ENCODE measurements at regions not wholly inside any gene's neighbourhood (a gene's known extent, or its start where the extent isn't known, plus 50 kb on each side); places are given as distances from the start of the nearest gene placed in this dataset.

DNA sequence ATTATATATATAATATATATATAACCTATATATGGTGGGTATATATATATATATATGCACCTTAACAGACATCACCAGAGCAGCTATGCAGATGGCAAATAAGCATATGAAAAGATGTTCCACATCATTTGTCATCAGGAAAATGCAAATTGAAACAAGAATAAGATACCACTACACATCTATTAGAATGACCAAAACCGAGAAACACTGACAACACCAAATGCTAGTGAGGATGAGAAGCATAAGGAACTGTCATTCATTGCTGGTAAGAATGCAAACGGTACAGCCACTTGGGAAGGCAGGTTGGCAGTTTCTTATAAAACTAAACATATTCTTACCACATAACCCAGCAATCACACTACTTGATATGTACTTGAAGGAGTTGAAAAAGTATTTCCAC lies 219.8 kb upstream of the PRMT6 start:
- DNase-seq, result no peak

DNA sequence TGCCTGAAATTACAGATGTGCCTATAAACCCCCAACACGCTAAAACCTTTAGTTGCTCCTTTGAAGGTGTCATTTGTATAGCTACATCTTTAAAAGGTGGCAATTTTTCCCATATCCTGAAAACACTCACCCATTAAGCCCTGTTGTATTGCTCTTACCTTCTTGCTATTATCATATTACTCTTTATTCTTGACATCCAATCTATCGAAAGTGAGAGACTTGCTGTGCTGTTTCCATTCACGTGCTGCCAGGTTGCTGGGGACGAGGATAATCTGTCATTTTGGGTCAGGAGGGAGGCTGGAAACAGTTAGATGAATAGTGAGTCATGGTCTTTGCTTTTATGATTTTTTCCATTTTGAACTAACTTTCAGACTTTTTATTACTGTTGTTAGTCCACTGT lies 213.0 kb upstream of the PRMT6 start:
- no peak for DNase-seq

DNA sequence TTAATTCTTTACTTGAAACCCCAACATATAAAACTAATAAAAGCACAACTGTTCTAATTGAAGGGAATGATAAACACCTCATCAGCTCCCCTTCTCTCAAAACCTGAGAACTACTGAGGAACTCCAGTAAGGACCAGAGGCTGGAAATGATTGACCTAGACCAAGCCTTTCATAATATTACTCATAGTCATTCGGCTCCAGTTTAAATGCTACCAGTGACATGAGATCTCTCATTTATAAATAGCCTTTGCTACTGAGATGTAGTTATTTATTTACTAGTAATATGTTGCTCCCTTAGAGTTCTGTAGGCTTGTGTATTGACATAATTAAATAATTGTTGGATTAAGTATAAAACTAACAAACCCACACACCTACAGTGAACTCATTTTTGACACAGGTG lies 209.8 kb upstream of the PRMT6 start:
- no peak for DNase-seq

DNA sequence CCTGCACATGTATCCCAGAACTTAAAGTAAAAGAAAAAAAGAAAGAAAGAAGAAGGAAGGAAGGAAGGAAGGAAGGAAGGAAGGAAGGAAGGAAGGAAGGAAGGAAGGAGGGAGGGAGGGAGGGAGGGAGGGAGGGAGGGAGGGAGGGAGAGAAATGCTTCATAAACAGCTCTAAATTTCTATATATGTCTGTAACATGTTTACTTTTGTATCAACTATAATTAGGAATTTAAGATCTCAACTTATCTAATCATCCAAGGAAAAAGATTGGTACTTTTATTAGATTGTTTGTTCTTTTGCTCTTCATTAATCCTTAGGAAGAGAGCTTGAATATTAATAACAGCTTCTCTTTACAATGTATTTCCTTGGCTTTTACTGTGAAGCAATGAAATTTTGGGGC lies 195.4 kb upstream of the PRMT6 start:
- DNase-seq, result no peak

DNA sequence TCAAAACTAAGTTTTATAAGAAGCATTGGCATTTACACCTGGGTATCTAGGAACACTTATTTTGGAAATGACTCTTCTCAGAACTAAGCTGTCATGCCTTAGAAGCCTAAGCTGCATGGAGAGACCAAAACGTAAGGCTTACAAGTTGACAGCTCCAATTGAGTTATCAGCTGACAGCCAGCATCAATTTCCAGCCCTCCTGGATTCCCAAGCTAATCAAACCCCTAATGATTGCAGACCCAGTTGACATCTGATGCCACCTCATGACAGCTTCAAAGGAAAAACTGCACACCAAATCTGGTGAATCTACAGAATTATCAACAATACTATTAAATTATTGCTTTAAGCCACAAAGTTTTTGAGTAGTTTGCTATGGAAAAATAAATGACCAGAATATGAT lies 187.6 kb upstream of the PRMT6 start:
- no peak for DNase-seq

DNA sequence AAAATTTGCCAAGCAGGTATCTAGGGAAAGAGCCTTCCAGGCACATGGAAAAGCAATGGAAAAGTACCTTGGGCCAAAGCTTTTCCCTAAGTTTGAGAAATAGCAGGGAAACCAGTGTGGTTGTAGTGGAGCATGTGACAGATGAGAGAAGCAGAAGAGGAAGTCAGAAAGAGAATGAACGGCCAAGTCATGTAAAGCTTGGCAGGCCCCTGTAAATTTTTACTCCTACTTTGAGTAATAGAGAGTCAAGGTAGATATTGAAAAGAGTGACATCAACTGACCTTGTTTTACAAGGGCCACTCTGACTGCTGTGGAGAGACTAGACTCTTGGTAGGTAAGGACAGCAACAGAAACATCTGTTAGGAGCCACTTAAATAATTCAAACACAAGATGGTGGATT lies 180.9 kb upstream of the PRMT6 start:
- no peak for DNase-seq

DNA sequence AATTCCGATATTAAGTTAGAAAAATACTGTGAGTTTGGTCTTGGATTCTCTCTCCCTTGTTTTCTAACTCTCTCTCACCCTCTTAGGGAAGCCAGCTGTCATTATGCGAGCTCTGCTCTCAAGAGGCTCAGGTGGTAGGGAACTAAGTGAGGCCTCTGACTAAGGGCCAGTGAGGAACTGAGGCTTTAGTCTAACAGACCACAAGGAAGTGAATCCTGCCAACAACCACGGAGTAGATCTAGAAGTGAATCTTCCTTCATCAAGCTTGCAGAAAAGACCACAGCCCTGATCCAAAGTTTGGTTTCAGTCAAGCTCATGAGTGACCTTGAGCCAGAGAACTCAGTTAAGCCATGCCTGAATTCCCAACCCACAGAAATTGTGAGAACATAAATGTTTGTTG lies 180.1 kb upstream of the PRMT6 start:
- no peak for DNase-seq

DNA sequence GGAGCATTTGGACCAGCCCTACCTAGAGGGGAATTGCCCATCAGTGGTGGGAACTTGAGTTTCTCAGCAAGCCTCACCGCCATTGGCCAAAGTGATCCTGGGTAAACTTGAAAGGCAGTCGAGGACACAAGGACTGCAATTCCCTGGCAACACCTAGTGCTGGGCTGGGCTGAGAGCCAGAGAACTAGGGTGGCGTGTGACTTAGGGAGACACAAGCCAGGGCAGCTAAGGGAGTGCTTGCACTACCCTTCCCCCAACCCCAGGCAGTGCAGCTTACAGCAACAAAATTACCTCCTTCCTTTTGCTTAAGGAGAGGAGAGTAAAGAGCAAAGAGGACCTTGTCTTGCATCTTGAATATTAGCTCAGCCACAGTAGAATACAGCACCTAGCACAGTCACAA lies 176.9 kb upstream of the PRMT6 start:
- no peak for DNase-seq

DNA sequence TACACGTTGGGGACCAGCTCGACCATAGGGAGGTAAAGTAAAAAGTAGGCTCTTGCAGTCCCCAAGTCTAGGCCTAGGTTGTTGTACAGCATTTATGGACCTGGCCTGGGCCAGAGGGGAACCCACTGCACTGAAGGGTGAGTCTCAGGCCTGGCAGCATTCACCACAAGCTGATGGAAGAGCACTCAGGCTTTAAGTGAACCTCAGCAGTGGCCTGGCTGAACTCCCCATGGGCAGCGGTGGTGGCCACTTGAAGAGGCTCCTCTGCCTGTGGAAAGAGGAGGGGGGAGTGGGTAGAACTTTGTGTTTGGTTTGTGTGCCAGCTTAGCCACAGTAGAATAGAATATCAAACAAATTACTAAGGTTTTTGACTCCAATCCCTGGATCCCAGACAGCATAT lies 176.2 kb upstream of the PRMT6 start:
- no peak for DNase-seq

DNA sequence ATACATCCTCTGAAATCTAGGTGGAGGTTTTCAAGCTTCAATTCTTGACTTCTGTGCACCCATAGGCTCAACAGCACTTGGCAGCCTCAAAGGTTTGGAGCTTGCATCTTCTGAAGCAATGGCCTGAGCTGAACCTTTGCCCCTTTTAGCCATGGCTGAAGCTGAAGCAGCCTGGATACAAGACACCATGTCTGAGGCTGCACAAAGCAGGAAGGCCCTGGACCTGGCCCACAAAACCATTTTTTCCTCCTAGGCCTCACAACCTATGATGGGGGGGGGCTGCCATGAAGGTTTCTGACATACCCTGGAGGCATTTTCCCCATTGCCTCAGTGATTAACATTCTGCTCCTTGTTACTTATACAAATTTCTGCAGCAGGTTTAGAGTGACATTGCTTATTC lies 173.3 kb upstream of the PRMT6 start:
- no peak for DNase-seq

DNA sequence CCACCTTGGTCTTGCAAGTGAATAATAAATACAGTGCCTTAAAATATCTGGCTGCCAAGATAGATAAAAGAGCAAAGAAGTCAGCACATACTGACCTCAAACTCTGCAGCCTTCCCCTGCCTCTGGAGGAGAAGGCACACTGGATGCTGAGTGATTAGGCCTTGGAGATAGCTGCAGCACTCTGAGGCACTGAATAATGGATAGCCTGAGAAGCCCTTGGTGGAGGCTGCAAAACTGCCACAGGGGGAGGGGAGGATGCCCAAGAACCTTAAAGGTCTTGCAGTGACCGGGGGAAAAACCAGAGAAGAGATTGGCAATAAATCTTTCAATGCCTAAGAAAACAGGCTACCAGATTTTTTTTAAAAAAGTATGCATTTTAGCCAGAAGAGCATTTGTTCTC lies 167.4 kb upstream of the PRMT6 start:
- no peak for DNase-seq

DNA sequence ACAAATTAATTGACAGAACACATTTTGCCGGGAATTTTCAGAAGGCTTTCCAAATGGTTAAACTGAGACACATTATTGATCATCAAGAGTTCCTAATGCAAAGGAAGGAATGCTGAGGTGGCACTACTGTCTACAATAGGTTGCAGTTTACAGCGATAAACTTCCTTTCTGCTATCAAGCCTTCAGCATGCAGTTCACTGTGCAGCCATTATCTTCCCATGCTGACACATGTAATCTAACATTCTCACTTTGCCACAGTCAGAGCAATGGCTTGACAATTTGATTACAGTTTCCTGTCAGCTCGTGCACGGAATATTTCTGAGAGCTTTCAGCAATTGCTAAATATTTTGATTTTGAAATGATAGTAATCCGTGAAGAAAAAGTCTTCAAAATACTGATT lies 166.9 kb upstream of the PRMT6 start:
- no peak for DNase-seq

DNA sequence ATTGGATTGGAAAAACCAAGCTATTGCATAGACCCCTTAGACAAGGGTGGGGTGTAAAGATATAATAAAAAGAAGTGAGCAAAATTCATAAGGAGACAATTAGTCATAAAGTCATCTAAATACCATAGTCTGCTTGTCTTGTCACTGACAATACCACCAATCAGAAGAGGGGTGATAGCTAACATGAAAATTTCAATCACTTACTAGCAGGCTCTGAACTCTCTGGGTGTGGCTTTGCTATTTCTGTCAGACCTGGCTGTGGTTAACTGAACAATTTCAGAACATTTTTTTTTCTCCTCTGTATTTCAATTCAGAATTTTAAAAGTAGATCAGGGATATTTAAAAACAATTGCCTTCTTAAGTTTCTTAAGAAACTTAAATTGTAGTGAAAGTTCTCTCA lies 158.5 kb upstream of the PRMT6 start:
- DNase-seq, result no peak

DNA sequence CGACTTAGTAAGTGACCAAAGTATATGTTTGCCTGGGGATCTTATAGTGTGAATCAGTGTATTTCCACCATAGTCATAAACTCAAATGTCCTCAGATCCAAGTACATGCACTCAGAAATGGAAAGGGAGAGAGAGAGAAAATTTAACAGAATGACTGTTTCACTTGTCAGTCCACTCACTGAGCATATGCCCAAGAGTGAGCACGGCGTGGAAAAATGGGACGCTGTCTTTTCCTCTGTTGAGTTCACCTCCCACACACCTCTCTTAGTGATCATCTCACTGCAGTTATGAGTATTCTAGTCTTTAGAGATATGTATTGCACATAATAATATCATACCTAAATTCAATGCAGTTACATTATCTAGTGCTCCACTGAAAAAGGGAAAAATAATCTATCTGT lies 156.8 kb upstream of the PRMT6 start:
- DNase-seq, result no peak

DNA sequence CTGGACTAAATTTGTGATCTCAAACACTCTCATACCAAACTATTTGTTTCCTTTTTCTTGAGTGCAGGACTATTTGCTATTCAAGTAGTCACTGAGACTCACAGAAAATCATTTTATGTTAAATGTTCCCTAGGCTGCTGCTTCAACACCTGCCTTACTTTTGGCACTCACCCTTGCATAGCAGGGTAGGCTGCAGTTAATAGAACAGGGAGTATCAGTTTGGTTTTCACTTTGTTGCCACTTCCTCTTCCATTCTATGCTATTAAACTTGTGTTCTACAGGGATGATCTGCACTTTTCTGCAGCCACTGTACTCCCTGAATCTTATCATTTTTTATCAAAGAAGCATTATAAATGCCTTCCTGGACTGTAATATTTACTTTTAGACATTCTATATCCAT lies 148.7 kb upstream of the PRMT6 start:
- no peak for DNase-seq

DNA sequence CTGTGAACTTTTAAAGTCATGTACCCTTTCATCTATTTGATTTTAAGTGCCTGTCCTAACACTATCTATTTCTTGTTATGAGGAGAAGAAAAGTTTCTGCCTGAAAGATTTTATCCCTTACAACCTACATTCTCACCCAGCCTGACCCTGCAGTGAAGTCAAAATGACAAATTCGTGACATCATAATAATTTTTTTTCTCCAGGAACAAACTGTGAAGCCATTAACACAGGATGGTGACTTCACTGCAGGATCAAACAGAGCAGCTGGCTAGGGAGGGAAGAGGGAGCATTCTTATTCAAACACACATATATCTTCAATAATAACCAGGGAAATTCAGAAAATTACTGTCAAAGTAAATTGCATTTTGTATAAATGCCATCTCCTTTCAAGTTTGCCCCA lies 147.8 kb upstream of the PRMT6 start:
- no peak for DNase-seq

DNA sequence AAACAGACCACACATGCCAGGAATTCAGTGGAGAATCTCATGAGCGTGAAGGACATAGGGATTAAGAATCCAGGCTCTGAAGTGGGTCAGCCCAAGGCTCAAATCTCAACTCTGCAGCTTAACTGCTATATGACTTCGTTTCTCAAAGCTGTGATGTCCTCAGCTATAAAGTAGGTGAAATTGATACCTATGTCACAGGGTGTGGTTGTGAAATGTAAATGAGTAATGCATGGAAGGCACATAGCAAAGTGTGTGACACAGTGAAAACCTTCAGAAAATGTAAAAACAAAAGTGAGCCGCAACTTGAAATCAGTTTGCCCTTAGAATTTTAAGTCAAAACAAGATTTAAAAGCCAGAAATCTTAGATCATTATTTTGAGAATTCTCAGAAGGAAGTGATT lies 145.7 kb upstream of the PRMT6 start:
- no peak for DNase-seq

DNA sequence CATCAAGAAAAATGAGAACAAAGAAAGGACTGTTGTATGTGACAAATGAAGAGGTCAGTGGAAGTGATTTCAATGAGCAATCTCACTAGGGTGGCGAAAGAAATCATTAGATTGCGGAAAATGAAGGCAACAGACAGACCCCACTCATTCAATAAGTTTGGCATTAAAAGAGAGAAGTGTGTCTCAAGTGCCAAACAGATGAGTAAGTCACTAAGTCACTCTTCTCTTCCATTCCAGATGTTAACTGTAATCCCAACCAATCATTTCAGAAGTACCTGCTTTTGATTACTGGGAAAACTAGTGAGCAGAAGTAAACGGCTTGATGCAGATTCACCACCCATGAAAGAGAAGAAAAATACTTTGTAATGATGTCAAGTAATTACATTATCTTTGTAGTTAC lies 144.3 kb upstream of the PRMT6 start:
- no peak for DNase-seq

DNA sequence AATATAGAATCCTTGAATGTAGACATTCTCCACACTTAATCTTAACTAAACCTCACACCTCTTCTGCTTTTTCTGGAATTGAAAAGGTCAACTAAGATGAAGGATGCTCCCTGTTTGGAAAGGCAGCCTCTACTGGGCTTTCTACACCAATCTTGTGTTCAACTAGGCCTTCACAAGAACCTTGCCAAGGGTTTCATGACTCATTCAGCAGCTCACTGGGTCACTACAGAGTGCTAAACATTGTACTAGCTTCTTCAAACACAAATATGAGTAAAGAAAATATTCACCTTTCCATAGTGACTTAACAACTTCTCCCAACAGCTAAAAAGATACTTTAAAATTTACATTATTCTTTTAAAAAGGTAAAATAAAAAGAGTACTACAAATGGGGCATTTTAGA lies 135.3 kb upstream of the PRMT6 start:
- DNase-seq, result no peak

DNA sequence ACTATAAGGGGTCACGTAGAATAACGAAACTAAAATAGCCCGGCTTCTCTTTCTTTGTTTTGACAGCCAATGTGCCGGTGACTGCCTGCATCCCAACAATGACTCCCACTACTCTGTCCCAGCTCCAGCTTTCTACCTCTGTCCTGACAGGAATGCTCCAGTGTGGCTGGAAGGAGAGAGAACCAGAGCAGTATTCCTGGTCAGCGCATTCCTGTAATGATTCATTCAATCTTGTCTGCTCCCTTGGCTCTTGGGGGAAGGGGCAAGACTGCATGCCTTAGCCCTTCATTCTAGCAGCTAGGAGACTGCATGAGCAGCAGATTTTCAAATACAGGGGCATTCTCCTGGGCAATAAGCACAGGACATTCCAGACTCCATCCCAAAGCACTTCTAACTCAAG lies 132.1 kb upstream of the PRMT6 start:
- DNase-seq, result no peak

DNA sequence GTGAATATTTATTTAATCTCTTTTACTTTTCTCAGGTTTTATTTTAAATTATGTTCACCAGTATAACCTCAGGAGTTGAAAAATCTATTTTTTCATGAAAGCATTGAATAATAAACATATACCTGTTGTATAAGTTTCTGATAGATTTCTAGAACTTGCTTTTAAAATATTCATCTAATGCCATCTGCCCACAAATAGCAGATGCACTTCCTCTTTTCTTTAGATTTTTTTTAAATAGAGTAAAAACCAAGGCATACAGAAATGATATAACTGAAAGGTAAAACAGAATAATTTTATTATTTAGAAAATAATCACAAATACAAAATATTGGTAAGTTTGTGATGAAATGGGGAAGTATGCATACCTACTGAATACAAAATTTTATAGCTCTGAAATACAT lies 130.7 kb upstream of the PRMT6 start:
- DNase-seq, result no peak

DNA sequence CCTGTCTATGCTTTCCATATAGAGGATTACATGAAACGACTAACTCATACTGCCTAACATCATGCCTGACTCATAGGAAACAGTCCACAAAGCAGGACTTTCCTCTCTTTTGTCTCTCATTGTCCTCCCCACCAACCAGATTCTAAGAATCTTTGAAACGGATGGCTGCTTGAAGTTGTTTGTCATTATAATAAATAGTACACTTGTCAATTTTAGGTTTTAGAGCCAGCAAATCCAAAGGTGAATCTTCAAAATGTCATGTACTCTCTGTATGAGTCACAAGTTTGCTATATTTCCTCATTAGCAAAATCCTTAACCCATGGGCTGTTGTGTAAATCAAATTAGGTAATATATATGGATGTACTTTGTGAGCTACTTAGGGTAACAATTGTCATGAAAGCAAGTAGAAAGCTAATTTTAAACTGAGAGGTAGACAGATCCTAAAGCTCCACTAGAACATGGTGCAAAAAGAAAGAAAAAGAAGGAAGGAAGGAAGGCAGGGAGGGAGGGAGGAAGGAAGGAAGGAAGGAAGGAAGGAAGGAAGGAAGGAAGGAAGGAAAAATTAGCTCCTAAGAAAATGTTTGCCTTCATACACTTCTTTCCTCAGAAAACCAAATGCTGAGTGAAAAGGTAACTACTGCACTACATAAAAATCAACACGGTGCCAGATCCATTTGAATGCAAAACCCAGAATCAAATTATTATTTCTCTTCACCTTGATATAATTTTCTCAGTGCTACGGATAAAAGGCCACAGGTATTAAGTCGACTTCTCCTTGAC lies 129.5 kb upstream of the PRMT6 start:
- no peak for DNase-seq

DNA sequence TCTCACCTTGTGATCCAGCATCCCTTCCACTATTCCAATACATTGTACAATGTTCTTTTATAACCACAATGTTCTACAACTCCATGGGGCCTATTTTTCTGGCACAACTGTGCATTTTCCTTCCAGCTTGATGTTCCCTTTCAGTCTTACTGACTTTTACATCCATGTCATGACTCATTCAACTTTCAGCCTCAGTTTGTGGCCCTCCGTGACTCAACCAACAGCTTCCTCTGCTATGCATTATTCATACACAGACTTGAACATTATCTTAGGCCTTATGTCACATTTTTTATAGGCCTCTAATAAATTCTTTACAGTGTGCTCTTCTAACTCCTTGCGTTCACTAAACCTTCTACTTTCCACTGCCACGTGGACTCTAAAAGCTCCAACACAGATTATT lies 119.4 kb upstream of the PRMT6 start:
- DNase-seq, result no peak

DNA sequence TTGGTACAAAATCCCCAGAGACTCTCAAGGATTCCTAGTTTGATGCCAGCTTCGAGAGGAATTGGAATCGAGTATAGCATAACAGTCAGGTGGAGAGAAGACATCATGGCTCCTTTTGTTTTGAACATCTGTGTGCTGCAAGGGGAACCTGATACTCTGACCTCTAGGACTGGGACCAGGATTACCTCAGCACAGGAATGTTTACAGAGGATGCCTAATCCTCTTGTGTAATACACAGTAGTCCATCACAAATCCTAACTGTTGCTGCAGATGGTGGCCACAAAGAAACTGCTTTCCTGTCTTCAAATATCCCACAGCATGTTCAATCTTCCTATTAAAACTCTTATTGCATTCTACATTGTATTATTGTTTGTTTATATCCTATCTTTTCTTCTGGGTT lies 111.8 kb upstream of the PRMT6 start:
- no peak for DNase-seq

DNA sequence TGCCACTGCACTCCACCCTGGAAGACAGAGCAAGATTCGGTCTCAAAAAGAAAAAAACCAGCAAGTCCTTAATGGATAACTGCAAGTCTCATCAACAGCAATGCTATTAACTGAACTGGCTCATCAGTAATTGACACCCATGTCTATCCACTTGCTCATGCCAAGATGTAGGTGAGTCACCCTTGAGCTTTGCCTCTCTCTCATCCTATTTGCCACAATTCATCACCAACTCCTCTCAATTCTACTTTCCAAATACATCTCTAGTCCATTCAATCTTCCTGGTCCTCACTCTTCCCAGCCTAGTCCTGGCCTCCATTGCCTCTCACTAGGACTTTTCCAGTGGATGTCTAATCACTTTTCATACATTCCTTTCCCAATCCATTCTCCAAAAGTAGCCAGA lies 103.7 kb upstream of the PRMT6 start:
- DNase-seq, result no peak

Data from SHP77 treated with DMSO at 0.1 percent for 48 hours (cell line).